Stimulated activated CD8-positive, alpha-beta memory T cell treated with anti-CD3 and anti-CD28 coated beads, Interleukin-7, amount 100 ng/mL, for 4 hours (primary cell): ENCODE measurements at regions not wholly inside any gene's neighbourhood (a gene's known extent, or its start where the extent isn't known, plus 50 kb on each side); places are given as distances from the start of the nearest gene placed in this dataset.
"Not testable (repeated sequence)": the region's sequence is repeated elsewhere in the genome, so short reads cannot be mapped to it uniquely, and the experiment has no call there.

Source experiments
- DNase-seq, 2 donors: peaks; one replicate each; pipeline ENCODE4 v3.0.0-alpha.2; 2020; ENCODE audit warnings: low read depth in 2 of 2

DNA sequence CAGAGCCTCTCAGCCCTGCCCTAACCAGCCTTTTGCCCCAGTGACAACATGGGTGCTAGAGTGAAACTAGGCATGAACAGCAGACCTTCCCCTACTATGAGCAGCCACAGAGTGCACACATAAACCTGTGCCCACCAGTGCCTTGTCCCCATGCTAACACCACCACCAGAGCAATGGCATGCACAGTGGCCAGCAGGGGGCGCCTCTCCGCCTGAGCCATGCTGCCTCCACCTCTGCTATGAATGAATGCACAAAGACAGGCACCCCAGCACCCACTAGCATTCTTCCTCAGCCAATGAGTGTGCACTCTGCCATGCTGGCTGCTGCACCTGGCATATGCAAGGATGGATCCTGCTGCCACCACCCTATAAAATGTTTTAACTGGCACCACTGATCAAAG, 286.9 kb upstream of the FGF16 start:
- no peak for DNase-seq

DNA sequence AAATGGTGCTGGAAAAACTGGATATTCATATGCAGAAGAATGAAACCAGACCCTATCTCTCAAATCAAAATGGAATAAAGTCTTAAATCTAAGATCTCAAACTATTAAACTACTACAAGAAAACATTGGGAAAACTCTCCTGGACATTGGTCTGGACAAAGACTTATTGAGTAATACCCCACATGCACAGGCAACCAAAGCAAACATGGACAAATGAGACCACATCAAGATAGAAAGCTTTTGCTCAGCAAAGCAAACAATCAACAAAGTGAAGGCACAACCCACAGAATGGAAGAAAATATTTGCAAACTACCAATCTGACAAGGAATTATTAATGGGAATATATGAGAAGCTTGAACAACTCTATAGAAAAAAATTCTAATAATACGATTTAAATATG, 284.4 kb upstream of the FGF16 start:
- no peak for DNase-seq

DNA sequence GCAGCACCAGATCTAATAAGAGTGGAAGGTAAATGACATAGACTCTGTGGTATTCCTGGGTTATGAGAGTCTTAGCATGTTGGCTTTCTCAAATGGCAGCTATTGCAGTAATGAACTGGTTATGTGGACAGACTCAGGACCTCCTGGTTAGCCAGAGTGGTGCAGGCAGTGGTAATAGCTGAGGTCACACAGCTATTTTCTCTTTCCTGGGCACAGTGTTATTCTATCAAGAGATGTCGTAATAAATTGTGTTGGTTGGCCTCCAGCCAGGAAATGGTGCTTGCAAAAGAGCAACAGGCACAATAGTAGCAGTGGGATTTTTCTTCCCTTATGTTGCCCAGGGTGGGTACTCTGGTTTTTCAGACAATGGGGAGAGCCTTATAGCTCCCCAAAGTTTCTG, 279.2 kb upstream of the FGF16 start:
- DNase-seq, result no peak

DNA sequence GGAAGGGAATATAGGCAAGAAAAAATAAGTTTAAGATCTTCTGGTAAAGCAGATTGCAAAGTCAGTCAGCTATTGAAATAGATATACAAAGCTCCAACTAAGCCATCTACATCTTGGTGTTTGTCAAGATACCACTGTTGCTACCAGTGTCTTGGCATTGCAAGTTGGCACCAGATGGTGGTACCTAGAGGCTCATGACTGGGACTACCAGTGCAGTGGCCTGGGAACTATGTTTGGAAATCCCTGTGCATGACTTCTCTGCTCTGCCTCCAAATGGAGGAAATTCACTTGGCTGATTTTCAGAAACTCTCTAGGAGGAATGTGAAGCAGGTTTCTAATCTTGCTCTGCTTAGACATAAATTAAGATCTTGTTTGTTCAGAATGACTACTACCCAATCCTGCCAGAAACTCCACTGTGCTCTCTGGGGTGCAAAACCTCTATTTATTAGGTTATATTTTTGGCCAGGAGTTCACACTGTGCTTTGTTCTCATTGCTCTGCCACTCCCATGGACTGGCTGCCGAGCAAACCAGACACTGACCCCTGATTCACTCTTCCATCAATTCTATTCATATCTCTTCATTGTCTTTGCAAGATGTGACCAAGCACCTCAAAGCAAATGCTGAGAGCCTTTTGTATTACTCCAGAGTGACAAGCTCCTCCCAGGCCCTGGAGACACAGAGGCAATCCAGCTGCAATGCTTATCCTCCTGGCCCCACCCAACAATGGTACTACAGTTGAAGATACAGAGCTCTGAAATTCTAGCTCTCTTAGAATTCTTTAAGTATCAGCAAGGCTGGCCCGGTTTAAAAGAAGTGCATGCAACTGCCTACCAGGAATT, 272.3 kb upstream of the FGF16 start:
- DNase-seq, result no peak

DNA sequence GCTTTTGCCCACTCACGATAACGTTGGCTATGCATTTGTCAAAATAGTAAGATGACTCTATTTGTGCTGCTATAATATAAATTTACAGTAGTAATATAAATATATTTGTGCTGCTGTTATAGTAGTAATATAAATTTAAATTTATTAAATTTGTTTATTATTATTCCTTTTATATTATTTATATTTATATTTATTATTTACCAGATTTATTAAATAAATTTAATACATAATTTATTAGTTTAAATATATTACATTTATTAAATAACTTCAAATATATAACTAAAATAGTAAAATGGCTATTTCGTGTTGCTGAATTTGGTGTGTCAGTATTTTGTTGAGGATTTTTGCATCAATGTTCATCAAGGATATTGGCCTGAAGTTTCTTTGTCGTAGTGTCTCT, 246.5 kb upstream of the FGF16 start:
- no peak for DNase-seq

DNA sequence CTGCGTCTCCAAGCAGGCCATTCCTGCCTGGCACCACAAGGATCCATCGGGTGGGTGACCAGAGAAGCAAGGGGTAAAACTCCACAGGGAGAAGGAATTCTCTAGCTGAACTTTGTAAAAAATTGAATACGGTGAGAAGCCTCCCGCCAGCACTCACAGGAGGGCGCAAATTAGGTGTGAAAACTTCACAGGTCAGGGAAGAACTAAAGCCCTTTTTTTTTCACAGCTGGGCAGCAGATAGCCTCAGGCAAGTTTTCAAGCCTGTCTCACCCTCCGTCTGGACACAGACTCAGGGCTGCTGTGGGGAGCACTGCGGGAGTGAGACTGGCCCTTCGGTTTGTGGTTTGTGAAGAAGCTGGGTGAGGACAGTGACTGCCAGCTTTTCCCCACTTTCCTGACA, 224.1 kb upstream of the FGF16 start:
- no peak for DNase-seq

DNA sequence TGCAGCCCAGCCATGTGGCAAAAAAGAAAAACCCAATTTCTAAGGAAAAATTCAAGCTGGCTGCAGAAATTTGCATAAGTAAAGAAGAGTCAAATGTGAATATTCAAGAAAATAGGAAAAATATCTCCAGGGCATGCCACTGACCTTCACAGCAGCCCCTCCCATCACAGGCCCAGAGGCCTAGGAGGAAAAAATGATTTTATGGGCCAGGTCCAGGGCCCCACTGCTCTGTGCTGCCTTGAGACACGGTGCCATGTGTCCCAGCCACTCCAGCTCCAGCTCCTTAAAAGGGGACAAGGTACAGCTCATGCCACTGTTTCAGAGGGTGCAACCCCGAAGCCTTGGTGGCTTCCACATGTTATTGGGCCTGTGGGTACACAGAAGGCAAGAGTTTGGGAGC, 182.7 kb upstream of the FGF16 start:
- DNase-seq, result no peak

DNA sequence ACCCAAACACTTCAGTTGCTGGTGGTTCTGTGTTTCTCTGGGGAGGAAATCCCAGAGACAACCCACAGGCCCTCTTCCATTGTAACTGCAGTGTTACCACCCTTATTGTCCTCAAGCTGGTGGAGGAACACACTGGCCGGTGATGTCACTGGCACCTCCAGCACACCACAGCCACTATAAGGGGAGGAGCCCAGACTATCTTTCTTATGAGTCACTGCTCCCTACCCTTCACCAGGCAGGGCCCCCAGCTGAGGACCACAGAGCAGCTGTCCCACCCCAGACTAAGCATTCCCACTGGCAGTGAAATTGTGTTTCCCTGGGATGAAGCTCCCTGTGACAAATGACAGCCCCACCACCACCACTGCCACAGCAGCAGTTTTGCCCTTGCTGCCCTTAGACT, 171.8 kb upstream of the FGF16 start:
- DNase-seq, result no peak

DNA sequence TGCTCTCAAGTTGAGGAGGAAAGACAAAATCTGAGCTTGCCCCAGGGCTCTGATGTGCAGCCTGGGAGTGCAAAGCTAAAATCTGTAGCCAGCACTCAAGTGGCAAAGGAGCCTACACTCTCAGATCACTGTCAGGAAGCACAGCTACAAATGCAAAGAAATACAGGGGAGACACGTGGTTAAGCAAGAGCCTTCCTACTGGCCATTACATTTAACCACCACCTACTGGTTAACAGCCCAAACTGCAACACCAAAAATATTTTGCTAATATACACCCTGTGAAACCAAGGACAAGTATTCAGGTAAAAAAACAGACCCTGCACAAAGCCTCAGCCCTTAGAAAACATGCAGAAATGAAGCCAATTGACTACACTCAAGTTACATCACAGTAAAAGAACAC, 170.4 kb upstream of the FGF16 start:
- no peak for DNase-seq

DNA sequence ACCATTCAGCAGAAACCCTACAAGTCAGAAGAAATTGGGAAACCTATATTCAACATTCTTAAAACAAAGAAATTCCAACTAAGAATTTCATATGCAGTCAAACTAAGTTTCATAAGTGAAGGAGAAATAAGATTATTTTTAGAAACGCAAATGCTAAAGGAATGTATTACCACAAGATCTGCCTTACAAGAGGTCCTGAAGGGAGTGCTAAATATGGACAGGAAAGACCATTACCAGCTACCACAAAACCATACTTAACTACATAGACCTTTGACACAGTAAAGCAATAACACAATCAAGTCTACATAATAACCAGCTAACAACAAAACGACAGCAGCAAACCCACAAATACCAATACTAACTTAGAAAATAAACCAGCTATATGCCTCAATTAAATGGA, 169.3 kb upstream of the FGF16 start:
- DNase-seq, result no peak

DNA sequence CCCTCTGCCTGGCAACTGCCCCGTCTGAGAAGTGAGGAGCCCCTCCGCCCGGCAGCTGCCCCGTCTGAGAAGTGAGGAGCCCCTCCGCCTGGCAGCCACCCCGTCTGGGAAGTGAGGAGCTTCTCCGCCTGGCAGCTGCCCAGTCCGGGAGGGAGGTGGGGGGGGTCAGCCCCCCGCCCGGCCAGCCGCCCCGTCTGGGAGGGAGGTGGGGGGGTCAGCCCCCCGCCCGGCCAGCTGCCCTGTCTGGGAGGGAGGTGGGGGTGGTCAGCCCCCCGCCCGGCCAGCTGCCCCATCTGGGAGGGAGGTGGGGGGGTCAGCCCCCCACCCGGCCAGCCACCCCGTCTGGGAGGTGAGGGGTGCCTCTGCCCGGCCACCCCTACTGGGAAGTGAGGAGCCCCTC, 167.8 kb upstream of the FGF16 start:
- DNase-seq, result not testable (repeated sequence)

DNA sequence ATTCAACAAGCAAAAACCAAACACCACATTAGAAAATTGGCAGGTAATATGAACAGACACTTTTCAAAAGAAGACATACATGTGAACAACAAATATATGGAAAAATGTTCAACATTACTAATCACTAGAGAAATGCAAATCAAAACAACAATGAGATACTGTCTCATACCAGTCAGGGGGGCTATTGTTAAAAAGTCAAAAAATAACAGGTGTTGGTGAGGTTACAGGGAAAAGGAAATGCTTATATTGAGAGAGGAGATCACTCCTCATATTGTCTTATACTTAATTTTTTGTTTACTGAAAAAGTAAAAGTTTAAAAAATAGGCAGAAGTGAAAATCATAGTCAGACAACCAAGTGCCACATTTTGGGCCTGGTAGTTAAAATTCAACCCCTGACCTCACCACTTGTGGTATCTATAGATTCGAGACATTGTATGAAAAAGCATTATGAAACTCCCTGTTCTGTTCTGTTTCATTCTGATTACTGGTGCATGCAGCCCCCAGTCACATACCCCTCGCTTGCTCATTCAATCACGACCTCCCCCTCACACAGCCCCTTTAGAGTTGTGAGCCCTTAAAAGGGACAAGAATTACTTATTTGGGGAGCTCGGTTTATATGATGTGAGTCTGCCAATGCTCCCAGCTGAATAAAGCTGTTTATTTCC, 153.7 kb upstream of the FGF16 start:
- no peak for DNase-seq

DNA sequence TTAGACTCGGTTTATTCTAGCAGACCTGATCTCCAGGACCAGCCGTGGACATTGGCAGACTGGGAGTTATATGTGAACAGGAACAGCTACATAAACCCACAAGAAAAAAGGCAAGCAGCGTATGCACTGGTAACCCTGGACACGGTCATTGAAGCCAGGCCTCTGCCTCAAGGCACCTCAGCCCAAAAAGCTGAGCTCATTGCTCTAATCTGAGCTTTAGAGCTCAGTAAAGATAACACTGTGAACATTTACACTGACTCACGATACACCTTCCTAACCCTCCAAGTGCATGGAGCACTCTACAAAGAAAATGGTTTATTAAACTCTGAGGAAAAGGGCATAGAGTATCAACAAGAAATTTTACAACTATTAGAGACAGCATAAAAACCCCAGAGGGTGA, 148.9 kb upstream of the FGF16 start:
- no peak for DNase-seq

DNA sequence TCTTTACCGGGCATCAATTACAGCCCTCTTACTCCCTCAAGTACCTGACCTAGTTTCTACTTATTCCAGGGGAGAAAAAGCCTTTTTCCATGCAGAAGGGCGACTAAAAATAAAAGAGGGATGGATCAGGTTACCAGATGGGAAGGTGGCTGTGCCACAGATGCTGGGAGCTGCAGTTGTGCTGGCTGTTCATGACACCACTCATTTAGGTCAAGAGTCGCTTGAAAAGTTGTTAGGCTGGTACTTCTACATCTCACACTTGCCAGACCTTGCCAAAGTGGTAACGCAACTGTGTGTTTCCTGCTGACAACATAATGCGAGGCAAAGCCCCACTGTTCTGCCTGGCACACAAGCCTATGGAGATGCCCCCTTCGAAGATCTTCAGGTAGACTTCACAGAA, 148.4 kb upstream of the FGF16 start:
- no peak for DNase-seq

DNA sequence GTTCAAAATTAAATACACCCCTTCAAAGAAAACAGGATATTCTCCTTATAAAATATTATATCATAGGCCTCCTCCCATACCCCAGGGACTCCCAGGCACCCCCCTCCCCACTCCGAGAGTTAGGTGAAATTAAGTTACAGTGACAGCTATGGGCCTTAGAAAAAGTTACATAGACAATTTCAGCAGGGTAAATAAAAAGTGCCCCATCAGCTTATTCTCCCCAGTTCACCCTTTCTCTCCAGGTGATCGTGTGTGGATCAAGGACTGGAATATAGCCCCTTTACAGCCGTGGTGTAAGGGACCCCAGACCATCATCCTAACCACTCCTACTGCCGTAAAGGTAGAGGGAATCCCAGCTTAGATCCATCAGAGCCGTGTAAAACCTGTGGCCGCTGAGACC, 147.6 kb upstream of the FGF16 start:
- DNase-seq, result no peak

DNA sequence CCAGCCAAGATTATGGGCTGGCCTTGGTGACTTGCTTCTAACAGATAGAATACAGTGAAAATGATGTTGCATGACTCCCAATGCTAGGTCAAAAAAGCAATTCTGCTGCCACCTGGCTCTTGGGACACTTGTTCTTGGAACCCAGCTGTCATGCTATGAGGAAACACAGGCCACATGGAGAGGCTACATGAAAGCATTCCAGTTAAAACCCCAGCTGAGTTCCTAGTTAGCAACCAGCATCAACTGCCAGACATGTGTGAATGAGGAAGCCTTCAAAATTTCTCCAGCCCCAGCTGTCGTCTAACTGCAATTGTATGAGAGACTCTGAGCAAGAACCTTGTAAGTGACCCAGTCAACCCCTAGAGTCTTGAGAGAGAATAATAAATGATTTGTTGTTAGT, 105.2 kb upstream of the FGF16 start:
- DNase-seq, result no peak

DNA sequence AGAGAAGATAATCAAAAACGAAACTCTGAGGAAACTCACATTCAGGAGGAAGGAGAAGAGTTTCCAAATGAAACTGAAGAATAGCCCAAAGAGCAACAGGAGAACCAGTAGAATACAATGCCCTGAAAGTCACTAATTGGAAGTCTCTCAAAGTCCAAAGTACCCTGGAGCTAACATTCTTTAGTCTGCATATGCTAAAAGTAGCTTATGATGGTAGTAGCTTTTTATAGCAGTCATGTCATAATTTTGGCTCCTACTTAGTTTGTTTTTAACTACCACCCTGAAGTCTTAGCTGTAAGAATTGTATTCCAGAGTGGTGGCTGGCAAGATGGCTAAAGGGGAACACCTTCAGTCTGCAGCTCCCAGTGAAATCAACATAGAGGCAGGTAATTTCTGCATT, 100.3 kb upstream of the FGF16 start:
- DNase-seq, result no peak

DNA sequence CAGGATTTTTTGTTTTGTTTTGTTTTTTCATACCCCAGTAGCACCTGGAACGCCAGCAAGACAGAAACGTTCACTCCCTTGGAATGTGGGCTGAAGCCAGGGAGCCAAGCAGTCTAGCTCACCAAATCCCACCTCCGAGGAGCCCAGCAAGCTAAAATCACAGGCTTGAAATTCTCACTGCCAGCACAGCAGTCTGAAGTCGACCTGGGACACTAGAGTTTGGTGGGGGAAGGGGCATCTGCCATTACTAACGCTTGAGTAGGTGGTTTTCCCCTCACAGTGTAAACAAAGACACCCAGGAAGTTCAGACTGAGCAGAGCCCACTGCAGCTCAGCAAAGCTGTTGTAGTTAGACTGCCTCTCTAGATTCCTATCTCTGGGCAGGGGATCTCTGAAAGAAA, 99.6 kb upstream of the FGF16 start:
- DNase-seq, result no peak

DNA sequence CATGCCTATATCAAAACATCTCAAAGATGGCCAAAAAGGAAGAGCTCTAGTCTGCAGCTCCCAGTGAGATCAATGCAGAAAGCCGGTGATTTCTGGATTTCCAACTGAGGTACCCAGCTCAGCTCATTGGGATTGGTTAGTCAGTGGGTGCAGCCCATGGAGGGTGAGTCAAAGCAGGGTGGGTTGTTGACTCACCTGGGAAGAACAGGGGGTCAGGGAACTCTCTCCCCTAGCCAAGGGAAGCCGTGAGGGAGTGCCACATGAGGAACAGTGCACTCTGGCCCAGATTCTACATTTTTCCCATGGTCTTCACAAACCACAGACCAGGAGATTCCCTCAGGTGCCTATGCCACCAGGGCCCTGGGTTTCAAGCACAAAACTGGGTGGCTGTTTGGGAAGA, 57.3 kb upstream of the FGF16 start:
- no peak for DNase-seq

DNA sequence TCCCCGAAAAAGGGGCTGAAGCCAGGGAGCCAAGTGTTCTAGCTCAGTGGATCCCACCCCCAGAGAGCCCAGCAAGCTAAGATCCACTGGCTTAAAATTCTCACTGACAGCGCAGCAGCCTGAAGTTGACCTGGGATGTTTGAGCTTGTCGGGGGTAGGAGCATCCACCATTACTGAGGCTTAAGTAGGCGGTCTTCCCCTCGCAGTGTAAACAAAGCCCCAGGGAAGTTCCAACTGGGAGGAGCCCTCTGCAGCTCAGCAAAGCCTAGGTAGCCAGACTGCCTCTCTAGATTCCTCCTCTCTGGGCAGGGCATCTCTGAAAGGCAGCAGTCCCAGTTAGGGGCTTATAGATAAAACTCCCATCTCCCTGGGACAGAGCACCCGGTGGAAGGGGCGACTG, 56.8 kb upstream of the FGF16 start:
- not testable (repeated sequence) for DNase-seq

DNA sequence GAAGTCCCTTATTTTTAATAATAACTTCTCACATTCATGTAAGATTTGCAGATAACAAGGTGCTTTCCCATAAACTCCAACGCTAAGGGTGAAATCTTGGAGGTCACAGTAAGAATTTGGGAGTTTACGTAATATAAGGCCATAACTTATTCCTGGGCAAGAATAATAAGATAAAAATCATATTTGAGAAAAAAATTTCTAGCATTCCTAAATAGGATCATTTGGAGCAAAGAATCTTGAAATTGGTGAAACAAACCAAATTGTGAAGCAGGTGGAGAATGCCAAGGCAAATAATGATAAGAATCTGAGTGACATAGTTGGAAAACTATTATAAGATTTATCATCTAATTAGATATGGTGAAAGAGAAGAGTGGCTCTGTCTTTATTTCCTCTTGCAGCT, 50.4 kb upstream of the FGF16 start:
- DNase-seq, result no peak
